GM19372 (cell line): ENCODE measurements at regions not wholly inside any gene's neighbourhood (a gene's known extent, or its start where the extent isn't known, plus 50 kb on each side); places are given as distances from the start of the nearest gene placed in this dataset.
"Not testable (repeated sequence)": the region's sequence is repeated elsewhere in the genome, so short reads cannot be mapped to it uniquely, and the experiment has no call there.

ENCODE experiments used
- ATAC-seq: cut with Tn5 transposase; IDR thresholded peaks from one replicate; pipeline ENCODE4 v1.9.1; 2021; ENCODE audit warnings: mild to moderate bottlenecking, low read depth, moderate library complexity; ENCODE audit not compliant: unreplicated experiment

GRCh38 chr5:74501674-74502478 lies 138.7 kb downstream of the ENC1 start:
- no peak for ATAC-seq

GRCh38 chr5:74500110-74500917 lies 140.2 kb downstream of the ENC1 start:
- ATAC-seq = no peak

GRCh38 chr5:74499256-74500050 lies 141.1 kb downstream of the ENC1 start:
- no peak for ATAC-seq

- ATAC-seq = no peak
Observed at GRCh38 chr5:74497706-74498105, 142.8 kb downstream of the ENC1 start.

- no peak for ATAC-seq
Observed at GRCh38 chr5:74493411-74493810, 147.1 kb downstream of the ENC1 start.

- ATAC-seq = no peak
Observed at GRCh38 chr5:74492230-74492629, 148.3 kb downstream of the ENC1 start.

GRCh38 chr5:74491586-74491985 lies 148.9 kb downstream of the ENC1 start:
- peak; percentile 5 for ATAC-seq

GRCh38 chr5:74490814-74491213 lies 149.7 kb downstream of the ENC1 start:
- peak; percentile 88 for ATAC-seq

GRCh38 chr5:74482990-74483389 lies 157.5 kb downstream of the ENC1 start:
- no peak for ATAC-seq

- ATAC-seq = no peak
Observed at GRCh38 chr5:74482523-74482922, 158.0 kb downstream of the ENC1 start.

- not testable (repeated sequence) for ATAC-seq
Observed at GRCh38 chr5:74481357-74481756, 159.2 kb downstream of the ENC1 start.

- ATAC-seq = no peak
Observed at GRCh38 chr5:74480201-74480600, 160.3 kb downstream of the ENC1 start.

GRCh38 chr5:74478328-74478727 lies 162.2 kb downstream of the ENC1 start:
- ATAC-seq = no peak

- ATAC-seq = no peak
Observed at GRCh38 chr5:74477761-74478160, 162.8 kb downstream of the ENC1 start.

GRCh38 chr5:74476819-74477453 lies 163.6 kb downstream of the ENC1 start:
- no peak for ATAC-seq

GRCh38 chr5:74476046-74476818 lies 164.3 kb downstream of the ENC1 start:
- no peak for ATAC-seq

GRCh38 chr5:74471875-74472274 lies 168.7 kb downstream of the ENC1 start:
- no peak for ATAC-seq

GRCh38 chr5:74469234-74469994 lies 171.1 kb downstream of the ENC1 start:
- no peak for ATAC-seq

GRCh38 chr5:74468421-74468820 lies 172.1 kb downstream of the ENC1 start:
- no peak for ATAC-seq
